HepG2 (cell line): ENCODE measurements at regions not wholly inside any gene's neighbourhood (a gene's known extent, or its start where the extent isn't known, plus 50 kb on each side); places are given as distances from the start of the nearest gene placed in this dataset.

ENCODE experiments used
- AHR ChIP-seq: IDR thresholded peaks from 2 replicates; pipeline ENCODE4 v1.6.1; 2018; ENCODE audit warnings: missing genetic modification reagents, missing compliant biosample characterization
- ARNTL ChIP-seq: sonication (generic); formaldehyde crosslinking; IDR thresholded peaks from 2 replicates; pipeline ENCODE4 v1.4.0; 2020; ENCODE audit warnings: mild to moderate bottlenecking, missing genetic modification reagents
- MBD4 ChIP-seq: IDR thresholded peaks from 2 replicates; pipeline ENCODE4 v1.6.1; 2012; ENCODE audit warnings: low read length, inconsistent platforms, borderline replicate concordance
- NR2F6 ChIP-seq, 2 experiments: IDR thresholded peaks; 2 replicates each; pipeline ENCODE4 v1.6.1; 2016; ENCODE audit warnings: antibody characterized with exemption in 1 of 2, mild to moderate bottlenecking in 1 of 2
- PATZ1 ChIP-seq: sonication (generic); formaldehyde crosslinking; IDR thresholded peaks from 2 replicates; pipeline ENCODE4 v1.4.0; 2020; ENCODE audit warnings: missing genetic modification reagents
- STAG1 ChIP-seq: sonication (generic); formaldehyde crosslinking; IDR thresholded peaks from 2 replicates; pipeline ENCODE4 v1.4.0; 2020; ENCODE audit warnings: missing genetic modification reagents
- TMF1 ChIP-seq: sonication (generic); formaldehyde crosslinking; IDR thresholded peaks from 2 replicates; pipeline ENCODE4 v1.8.1; 2022; ENCODE audit warnings: low read depth, missing genetic modification reagents
- ZBTB21 ChIP-seq: sonication (generic); formaldehyde crosslinking; IDR thresholded peaks from 2 replicates; pipeline ENCODE4 v1.4.0; 2020; ENCODE audit warnings: missing genetic modification reagents
- ZFP36L1 ChIP-seq: sonication (generic); formaldehyde crosslinking; IDR thresholded peaks from 2 replicates; pipeline ENCODE4 v1.8.0; 2022; ENCODE audit warnings: mild to moderate bottlenecking, missing genetic modification reagents, moderate library complexity
- ZNF224 ChIP-seq: sonication (generic); formaldehyde crosslinking; IDR thresholded peaks from 2 replicates; pipeline ENCODE4 v1.5.0; 2020; ENCODE audit warnings: mild to moderate bottlenecking, missing genetic modification reagents
- ZNF503 ChIP-seq: sonication (generic); formaldehyde crosslinking; IDR thresholded peaks from 2 replicates; pipeline ENCODE4 v1.4.0; 2020; ENCODE audit warnings: missing genetic modification reagents
- ZNF543 ChIP-seq: sonication (generic); formaldehyde crosslinking; IDR thresholded peaks from 2 replicates; pipeline ENCODE4 v1.4.0; 2020; ENCODE audit warnings: mild to moderate bottlenecking, missing genetic modification reagents
- ZNF615 ChIP-seq: sonication (generic); formaldehyde crosslinking; IDR thresholded peaks from 2 replicates; pipeline ENCODE4 v1.5.0; 2020; ENCODE audit warnings: mild to moderate bottlenecking, missing genetic modification reagents, borderline replicate concordance
- ZNF839 ChIP-seq: sonication (generic); formaldehyde crosslinking; IDR thresholded peaks from 2 replicates; pipeline ENCODE4 v1.4.0; 2020; ENCODE audit warnings: missing genetic modification reagents, mild to moderate bottlenecking, borderline replicate concordance
- TF ChIP-seq, protein P1 (sequence below): sonication (generic); formaldehyde crosslinking; IDR thresholded peaks from 2 replicates; pipeline ENCODE4 v1.8.1; 2022; ENCODE audit warnings: low read depth, mild to moderate bottlenecking, missing genetic modification reagents

GRCh38 chr6:30829639-30830255, 54.6 kb upstream of the DDR1 start (continued):
- TF ChIP-seq ARNTL (CRISPR knock-in tag): no peak
- TF ChIP-seq AHR (CRISPR knock-in tag): no peak
- TF ChIP-seq NR2F6 (IDR thresholded peaks at IDR 0.05): no peak
- peak; percentile 26; the same call in 1 of the 2 replicates for TF ChIP-seq NR2F6 (CRISPR knock-in tag; IDR thresholded peaks at IDR 0.05)
- peak; percentile 78 for TF ChIP-seq STAG1 (CRISPR knock-in tag)
- TF ChIP-seq PATZ1 (CRISPR knock-in tag): no peak
- TF ChIP-seq, protein P1, sequence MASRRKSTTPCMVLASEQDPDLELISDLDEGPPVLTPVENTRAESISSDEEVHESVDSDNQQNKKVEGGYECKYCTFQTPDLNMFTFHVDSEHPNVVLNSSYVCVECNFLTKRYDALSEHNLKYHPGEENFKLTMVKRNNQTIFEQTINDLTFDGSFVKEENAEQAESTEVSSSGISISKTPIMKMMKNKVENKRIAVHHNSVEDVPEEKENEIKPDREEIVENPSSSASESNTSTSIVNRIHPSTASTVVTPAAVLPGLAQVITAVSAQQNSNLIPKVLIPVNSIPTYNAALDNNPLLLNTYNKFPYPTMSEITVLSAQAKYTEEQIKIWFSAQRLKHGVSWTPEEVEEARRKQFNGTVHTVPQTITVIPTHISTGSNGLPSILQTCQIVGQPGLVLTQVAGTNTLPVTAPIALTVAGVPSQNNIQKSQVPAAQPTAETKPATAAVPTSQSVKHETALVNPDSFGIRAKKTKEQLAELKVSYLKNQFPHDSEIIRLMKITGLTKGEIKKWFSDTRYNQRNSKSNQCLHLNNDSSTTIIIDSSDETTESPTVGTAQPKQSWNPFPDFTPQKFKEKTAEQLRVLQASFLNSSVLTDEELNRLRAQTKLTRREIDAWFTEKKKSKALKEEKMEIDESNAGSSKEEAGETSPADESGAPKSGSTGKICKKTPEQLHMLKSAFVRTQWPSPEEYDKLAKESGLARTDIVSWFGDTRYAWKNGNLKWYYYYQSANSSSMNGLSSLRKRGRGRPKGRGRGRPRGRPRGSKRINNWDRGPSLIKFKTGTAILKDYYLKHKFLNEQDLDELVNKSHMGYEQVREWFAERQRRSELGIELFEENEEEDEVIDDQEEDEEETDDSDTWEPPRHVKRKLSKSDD (CRISPR knock-in tag): no peak
- no peak for TF ChIP-seq ZNF224 (CRISPR knock-in tag)
- TF ChIP-seq ZNF543 (CRISPR knock-in tag): no peak
- no peak for TF ChIP-seq ZNF615
- no peak for TF ChIP-seq MBD4
- TF ChIP-seq ZNF839 (CRISPR knock-in tag): no peak
- no peak for TF ChIP-seq ZBTB21 (CRISPR knock-in tag)
- no peak for TF ChIP-seq ZNF503 (CRISPR knock-in tag)
- TF ChIP-seq TMF1: no peak
- peak; percentile 54; the same call in 1 of the 2 replicates for TF ChIP-seq ZFP36L1 (CRISPR knock-in tag)
